ENCODE measurements at regions not wholly inside any gene's neighbourhood (a gene's known extent, or its start where the extent isn't known, plus 50 kb on each side); places are given as distances from the start of the nearest gene placed in this dataset.

DNA sequence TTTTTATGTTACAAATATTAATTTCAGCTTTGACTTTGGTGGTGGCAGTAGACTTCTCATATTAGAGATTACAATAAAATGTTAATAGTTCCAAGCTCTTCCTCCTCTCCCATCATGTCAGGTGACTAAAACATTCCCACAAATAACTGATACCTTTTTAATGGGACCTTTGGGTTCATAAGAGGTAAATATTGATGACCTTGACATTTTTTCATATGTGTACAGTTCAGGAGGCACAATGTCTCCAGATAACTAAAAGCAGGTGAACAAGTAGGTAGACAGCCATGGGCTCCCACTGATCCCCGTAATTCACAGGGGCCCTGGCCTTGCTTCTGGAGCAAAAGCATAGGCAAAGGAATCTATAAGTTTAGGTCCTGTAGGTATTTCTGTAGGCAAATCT is 317.7 kb downstream of the SOX4 start:
- H3K27me3 ChIP-seq (ENCODE audit: control insufficient read depth, insufficient read depth, low read length): no peaks in the 10 kb centered on the region
- no peaks in the 10 kb centered on the region for H3K36me3 ChIP-seq (replicated peaks; ENCODE audit: control insufficient read depth, insufficient read depth, low read length)
- no peak overlapping the region for H3K4me3 ChIP-seq (ENCODE audit: insufficient read depth, low read depth, low read length)
- no peak for DNase-seq

DNA sequence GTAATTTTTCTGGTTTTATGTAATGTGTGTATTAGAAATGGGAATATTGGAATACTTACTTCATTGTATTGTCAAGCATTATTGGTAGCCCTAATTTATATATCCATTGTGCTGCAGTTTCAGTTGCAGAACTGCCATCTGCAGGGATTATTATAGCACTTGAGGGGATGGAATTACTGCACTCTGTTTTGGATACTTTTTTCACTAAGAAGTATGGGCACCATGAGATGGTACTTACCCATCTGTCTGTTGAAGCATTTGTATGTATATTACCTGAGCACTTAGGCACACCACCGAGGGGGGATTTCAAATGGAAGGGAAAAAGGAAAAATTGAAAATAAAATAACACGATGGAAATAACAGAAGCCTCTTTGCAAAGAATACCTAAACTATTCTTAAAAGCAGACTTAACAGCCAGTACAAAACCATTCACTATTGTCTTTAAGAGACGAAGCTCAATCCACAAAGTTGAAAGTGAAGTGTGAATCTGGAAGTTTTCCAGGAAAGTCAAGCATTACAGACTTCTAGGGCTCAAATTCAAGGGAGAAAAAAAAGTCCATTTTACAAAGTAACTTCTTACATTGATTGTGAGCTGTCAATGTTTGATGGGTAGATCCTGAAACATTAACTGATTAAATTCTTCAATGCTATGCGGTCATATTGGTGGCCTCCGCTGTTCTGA is 318.7 kb downstream of the SOX4 start:
- Histone ChIP-seq H3K27me3 (ENCODE audit: control insufficient read depth, insufficient read depth, low read length) (no peaks in the 10 kb centered on the region), H3K36me3 (replicated peaks; ENCODE audit: control insufficient read depth, insufficient read depth, low read length) (no peaks in the 10 kb centered on the region), H3K4me3 (ENCODE audit: insufficient read depth, low read depth, low read length) (no peak overlapping the region)
- DNase-seq: no peak

DNA sequence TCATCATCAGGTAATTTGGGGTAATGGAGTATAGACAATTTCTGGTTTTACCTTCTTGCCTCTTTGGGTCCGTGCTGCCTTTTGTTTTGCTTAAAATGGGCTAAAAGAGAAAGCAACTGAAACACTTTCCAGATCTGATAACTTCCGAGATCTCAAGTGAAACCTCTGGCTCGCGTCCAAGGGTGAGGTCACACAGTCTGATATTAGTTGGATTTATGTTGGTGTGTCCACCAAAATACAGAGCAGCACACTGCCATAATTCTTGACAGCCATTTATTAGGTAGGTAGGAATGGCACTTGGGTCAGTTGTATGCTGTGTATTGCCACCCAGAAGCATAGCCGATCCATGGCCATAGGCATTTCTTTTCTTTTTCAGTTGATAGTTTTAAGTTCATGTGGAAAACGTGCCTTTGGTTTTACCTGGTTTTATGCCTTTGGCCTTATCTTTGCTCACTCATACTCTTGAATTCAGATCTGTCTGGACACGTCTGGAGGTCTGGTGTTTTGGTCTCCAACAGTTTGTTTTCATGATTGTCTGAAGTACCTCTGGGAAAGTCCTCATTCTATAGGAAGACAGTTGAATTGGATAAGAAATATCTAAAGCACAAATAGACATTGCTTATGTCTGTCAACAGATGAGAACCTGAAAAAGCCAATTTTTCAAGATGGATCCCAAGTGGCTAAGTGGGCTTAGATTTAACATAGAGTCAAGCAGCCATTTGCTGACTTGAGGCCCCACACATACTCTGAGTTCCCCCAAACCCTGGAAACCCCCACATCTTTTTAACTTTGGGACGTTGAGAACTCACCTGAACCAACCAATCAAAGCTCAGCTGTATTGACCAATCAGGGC is 320.8 kb downstream of the SOX4 start:
- Histone ChIP-seq H3K36me3 (replicated peaks; ENCODE audit: control insufficient read depth, insufficient read depth, low read length) (no peaks in the 10 kb centered on the region), H3K4me3 (ENCODE audit: insufficient read depth, low read depth, low read length) (no peak overlapping the region)
- no peak for DNase-seq

DNA sequence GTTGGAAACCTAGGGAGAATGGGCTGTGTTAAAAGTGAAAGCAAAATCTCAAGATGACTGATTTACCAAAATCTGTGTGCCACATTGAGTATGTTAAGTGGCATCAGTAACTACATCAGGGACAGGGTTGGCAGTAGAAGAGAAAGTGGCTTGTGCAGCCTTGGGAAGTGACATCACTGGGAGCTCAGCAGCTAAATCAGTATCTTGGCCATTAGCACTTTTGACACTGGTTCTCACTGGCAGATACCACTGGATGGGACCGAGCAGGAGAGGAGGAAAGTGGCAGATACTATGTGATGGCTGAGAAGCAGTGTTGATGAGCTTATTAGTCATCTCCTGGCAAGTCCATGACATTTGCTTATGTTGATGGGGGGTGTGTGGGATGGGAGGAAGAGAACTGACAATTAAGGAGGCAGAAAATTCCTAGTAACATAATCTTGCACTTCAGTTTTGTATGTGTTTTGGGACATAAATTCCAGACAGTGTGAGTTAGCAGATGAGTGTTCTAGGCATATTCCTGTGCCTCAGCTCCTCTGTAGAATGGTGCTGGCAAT is 322.2 kb downstream of the SOX4 start:
- Histone ChIP-seq H3K36me3 (replicated peaks; ENCODE audit: control insufficient read depth, insufficient read depth, low read length) (no peaks in the 10 kb centered on the region), H3K27me3 (ENCODE audit: control insufficient read depth, insufficient read depth, low read length) (no peaks in the 10 kb centered on the region), H3K4me3 (ENCODE audit: insufficient read depth, low read depth, low read length) (no peak overlapping the region)
- no peak for DNase-seq

More for the DNA sequence above, 320.8 kb downstream of the SOX4 start:
- no peaks in the 10 kb centered on the region for H3K27me3 ChIP-seq (ENCODE audit: control insufficient read depth, insufficient read depth, low read length)

DNA sequence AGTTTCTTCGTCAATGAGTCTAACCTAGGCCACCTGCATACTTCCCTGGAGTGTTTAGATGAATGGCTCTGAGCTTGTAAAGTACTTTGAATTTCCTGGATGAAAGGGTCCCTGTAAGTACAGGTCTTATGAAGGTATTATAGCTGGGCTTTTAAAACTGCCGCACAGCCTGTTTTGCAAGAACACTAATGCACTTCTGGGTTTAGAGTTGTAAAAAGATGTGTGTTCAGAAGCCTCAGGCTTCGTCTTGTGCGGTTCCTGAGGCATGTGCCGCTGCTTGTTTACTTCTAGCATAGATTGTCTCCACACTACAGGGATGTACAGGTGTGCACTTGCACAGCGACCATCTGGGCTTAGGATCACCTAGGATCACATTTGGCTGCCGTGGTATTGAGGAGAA is 324.5 kb downstream of the SOX4 start:
- no peak overlapping the region for H3K4me3 ChIP-seq (ENCODE audit: insufficient read depth, low read depth, low read length)
- H3K27me3 ChIP-seq (ENCODE audit: control insufficient read depth, insufficient read depth, low read length): no peaks in the 10 kb centered on the region
- no peak for DNase-seq
- no peaks in the 10 kb centered on the region for H3K36me3 ChIP-seq (replicated peaks; ENCODE audit: control insufficient read depth, insufficient read depth, low read length)

DNA sequence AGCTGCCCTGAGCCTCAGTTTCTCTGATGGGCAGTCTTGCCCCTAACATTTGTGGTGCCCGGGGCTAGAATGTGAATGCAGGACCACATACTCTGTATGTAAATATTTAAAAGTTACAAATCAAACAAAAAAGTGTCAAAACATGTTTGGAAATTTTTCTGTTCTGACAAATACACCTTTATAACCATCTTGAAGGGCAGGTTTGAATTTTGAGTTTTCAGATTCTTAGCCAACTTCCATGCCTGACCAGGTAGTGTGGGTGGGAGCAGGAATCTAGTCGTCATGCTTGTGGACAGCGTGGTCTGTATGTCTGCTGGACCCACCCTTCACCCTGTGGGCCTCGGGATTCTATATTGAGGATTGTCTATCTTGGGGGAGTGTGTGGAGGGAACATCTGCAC is 325.1 kb downstream of the SOX4 start:
- Histone ChIP-seq H3K4me3 (ENCODE audit: insufficient read depth, low read depth, low read length) (no peak overlapping the region), H3K36me3 (replicated peaks; ENCODE audit: control insufficient read depth, insufficient read depth, low read length) (no peaks in the 10 kb centered on the region), H3K27me3 (ENCODE audit: control insufficient read depth, insufficient read depth, low read length) (no peaks in the 10 kb centered on the region)
- no peak for DNase-seq

DNA sequence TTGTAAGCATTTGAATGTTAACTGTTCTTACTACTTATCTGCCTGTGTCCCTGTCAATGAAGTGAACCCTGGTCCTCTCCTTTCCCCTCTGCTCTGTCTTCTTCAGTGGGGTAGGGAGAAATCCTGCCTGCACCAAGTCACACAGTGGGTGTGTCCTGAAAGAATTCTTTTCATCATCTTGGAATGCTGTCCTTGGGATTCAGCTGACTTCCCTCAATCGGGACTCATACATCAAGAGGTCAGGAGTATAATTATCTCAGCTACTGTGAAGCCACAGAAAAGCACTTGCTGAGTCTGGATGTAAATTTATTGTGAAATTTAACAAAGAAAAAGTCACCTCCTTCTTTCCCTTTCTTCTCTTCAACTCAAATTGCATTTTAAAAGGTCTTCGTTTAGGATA is 328.5 kb downstream of the SOX4 start:
- peak; percentile 43 for DNase-seq
- H3K4me3 ChIP-seq (ENCODE audit: insufficient read depth, low read depth, low read length): no peak overlapping the region
- no peaks in the 10 kb centered on the region for H3K36me3 ChIP-seq (replicated peaks; ENCODE audit: control insufficient read depth, insufficient read depth, low read length)

DNA sequence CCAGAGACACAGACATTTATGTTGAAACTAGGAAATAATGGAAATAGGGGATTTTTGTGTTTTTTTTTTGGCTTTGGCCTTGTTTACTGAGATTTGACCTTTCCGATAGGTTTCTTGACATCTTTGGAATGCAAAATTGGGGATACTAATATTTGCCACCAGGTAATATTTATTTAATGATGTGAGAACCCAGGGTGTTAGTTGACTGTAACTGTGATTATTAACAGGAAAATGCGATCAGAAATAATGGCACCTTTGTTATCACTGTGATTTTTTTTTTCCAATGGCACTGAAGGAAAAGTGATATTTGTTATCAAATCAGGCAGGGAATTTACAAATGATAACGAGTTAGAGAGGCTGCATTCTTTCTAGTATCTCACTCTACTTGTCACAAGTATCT is 330.5 kb downstream of the SOX4 start:
- no peaks in the 10 kb centered on the region for H3K36me3 ChIP-seq (replicated peaks; ENCODE audit: control insufficient read depth, insufficient read depth, low read length)
- H3K4me3 ChIP-seq (ENCODE audit: insufficient read depth, low read depth, low read length): no peak overlapping the region
- no peak for DNase-seq
- H3K27me3 ChIP-seq (ENCODE audit: control insufficient read depth, insufficient read depth, low read length): no peaks in the 10 kb centered on the region

More for the DNA sequence above, 328.5 kb downstream of the SOX4 start:
- no peaks in the 10 kb centered on the region for H3K27me3 ChIP-seq (ENCODE audit: control insufficient read depth, insufficient read depth, low read length)

DNA sequence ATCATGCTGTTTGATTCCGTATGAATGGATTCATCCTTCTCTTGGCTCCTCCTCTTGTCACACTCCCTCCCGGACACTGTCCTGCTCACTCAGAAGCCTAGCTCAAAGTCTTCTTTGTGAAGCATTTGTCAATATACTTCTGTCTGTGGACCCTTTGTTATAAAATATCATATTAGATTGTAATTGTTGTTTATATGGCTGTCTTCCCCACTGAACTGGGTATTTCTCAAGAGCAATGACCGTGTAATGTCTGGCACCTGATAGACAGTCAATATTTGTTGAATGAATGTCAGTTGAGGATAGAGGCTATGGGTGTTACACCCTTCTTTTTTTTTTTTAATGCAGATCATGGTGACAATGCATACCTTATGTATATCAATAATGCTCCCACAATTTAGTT is 335.3 kb downstream of the SOX4 start:
- no peak for DNase-seq
- no peaks in the 10 kb centered on the region for H3K36me3 ChIP-seq (replicated peaks; ENCODE audit: control insufficient read depth, insufficient read depth, low read length)
- no peak overlapping the region for H3K4me3 ChIP-seq (ENCODE audit: insufficient read depth, low read depth, low read length)
- H3K27me3 ChIP-seq (ENCODE audit: control insufficient read depth, insufficient read depth, low read length): no peaks in the 10 kb centered on the region

DNA sequence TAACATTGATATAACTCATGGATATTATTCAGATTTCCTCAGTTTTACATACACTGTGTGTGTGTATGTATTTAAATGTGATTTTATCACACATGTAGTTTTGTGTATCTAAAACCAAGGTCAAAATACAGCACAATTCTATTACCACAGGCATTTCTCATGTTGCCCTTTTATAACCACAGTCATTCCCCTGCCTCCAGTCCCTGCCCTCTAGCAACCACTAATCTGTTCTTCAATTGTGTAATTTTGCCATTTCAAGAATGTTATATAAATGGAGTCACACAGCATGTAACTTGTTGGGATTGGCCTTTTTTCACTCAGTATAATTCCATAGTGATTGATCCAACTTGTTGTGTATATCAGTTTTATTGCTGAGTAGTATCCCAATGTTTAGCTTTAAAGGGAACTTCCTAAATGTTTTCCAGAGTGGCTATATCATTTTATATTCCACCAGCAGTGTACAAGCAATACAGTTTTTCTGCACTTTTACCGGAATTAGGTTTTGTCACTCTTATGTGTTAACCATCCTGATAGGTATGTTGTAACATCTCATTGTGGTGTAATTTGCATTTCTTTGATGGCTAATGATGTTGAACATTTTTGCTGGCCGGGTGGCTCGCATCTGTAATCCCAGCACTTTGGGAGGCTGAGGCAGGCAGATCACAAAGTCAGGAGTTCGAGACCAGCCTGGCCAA is 338.2 kb downstream of the SOX4 start:
- no peak for DNase-seq
- H3K27me3 ChIP-seq (ENCODE audit: control insufficient read depth, insufficient read depth, low read length): no peaks in the 10 kb centered on the region

DNA sequence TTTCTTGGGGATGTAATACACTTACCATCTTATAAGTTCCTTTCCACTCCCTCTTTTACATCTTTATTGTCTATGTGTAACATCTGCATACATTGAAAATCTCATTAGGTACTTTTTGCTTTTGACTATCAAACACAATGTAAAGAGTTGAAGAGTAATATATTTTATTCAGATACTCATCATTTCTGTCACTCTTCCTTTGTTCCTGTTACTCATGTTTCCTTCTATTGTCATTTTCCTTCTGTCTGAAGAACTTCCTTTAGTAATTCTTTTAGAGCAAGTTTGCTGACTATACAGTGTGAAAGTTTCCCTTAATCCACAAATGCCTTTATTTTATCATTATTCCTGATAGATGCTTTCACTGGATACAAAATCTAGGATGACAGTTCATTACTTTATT is 339.8 kb downstream of the SOX4 start:
- Histone ChIP-seq H3K4me3 (ENCODE audit: insufficient read depth, low read depth, low read length) (no peak overlapping the region), H3K36me3 (replicated peaks; ENCODE audit: control insufficient read depth, insufficient read depth, low read length) (no peaks in the 10 kb centered on the region), H3K27me3 (ENCODE audit: control insufficient read depth, insufficient read depth, low read length) (no peaks in the 10 kb centered on the region)
- DNase-seq: no peak

More for the DNA sequence above, 338.2 kb downstream of the SOX4 start:
- Histone ChIP-seq H3K36me3 (replicated peaks; ENCODE audit: control insufficient read depth, insufficient read depth, low read length) (no peaks in the 10 kb centered on the region), H3K4me3 (ENCODE audit: insufficient read depth, low read depth, low read length) (no peak overlapping the region)

DNA sequence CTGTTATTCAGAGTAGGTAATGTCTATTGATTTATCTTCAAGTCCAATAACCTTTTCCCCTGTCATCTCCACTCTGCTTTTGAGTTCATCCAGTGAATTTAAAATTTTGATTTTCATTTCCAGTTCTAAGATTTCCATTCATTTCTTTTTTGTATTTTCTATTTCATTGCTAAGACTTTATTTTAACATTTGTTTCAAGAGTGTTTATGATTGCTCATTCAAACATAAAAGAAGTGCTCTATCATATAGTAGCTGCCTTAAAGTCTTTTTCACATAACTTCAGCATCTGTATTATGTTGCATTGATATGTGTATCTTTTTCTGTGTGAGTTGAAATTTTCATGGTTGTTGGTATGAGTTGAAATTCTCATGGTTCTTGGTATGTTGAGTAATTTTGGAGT is 341.6 kb downstream of the SOX4 start:
- Histone ChIP-seq H3K36me3 (replicated peaks; ENCODE audit: control insufficient read depth, insufficient read depth, low read length) (no peaks in the 10 kb centered on the region), H3K4me3 (ENCODE audit: insufficient read depth, low read depth, low read length) (no peak overlapping the region), H3K27me3 (ENCODE audit: control insufficient read depth, insufficient read depth, low read length) (no peaks in the 10 kb centered on the region)
- no peak for DNase-seq

DNA sequence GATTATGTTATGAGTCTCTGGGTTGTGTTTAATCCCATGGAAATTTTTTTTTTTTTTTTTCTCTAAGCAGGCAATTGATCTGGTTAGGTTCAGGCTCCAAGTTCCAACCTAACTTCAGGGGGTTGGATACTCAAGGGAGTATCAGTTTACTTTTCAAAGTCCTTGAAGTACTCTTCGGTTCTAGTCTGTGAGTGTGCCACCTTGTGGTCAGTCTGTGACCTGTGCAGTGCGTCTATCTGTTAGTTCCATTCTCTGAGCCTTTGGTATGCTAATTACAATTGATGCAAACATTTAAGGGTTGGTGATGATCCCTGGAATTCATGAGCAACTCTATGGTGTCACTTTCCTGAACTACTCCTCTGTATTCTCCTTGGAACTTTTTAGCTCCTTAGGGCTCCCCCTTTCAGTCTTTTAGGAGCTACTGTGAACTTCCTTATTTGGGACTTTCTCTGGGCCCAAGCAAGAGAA is 342.0 kb downstream of the SOX4 start:
- no peaks in the 10 kb centered on the region for H3K27me3 ChIP-seq (ENCODE audit: control insufficient read depth, insufficient read depth, low read length)
- peak; percentile 55 for DNase-seq
- no peaks in the 10 kb centered on the region for H3K36me3 ChIP-seq (replicated peaks; ENCODE audit: control insufficient read depth, insufficient read depth, low read length)
- H3K4me3 ChIP-seq (ENCODE audit: insufficient read depth, low read depth, low read length): no peak overlapping the region

DNA sequence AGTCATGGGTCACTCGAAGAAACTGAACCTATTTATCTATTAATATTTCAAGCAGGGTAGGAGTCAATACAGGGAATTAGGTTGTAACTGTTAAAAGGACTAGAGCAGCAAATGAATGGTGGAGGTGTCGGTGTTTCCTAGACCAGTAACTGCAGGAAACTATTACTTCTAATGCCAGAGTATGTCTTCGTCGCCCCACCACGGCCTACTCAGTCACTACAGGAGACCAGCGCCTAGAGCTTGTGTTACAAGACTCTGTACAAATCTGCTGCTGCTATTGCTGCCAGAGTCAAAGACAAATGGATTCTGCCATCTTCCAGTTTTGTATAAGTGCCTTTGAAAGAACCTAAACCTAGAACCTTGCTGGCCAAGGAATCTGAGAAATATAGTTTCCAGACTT is 343.9 kb downstream of the SOX4 start:
- no peak overlapping the region for H3K4me3 ChIP-seq (ENCODE audit: insufficient read depth, low read depth, low read length)
- DNase-seq: no peak
- H3K36me3 ChIP-seq (replicated peaks; ENCODE audit: control insufficient read depth, insufficient read depth, low read length): no peaks in the 10 kb centered on the region

More for the DNA sequence above, 343.9 kb downstream of the SOX4 start:
- H3K27me3 ChIP-seq (ENCODE audit: control insufficient read depth, insufficient read depth, low read length): no peaks in the 10 kb centered on the region
